ENCODE measurements at regions not wholly inside any gene's neighbourhood (a gene's known extent, or its start where the extent isn't known, plus 50 kb on each side); places are given as distances from the start of the nearest gene placed in this dataset.

DNA sequence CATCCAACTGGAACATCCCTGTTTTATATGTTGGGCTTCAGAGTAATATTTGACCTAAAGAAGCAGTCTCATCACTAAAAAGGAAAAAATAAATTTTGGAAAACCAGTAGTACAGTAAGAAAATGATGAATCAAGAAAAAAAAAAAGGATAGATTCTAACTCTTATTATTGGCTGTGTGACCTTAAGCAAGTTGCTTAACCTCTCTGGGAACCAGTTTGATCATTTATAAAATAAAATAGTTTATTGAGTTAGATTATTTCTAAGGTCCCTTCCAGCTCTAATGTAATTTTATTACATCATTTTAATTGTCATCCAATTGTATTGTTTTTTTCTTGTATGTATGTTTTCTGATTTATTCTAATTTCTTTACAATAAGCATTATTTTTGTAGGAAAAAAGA, 127.0 kb downstream of the PRELID2 start:
- no peak for ATAC-seq
- no peak for DNase-seq (ENCODE audit: low spot score)
- intact Hi-C loops (cut with DNase I) = no loop called here

DNA sequence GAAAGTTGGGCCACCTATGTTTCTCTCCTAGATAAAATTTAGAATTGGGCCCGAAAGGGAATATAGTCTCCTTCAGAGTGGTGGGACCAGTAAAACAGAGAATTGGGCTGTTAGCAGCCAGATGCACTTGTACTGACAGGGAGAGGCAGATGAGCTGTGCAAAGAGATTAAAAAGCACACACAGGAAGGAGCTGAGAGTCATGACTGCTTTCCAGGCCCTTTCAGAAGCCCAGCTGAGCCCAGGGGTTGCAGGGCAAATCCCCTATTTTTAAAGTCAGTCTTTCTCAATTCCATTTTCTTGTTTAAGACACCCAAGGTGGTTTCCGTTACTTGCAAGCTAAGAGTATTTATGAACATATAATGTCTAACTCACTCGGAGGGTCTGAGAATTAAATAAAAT, 130.4 kb downstream of the PRELID2 start:
- intact Hi-C loops (cut with DNase I) = no loop called here
- DNase-seq (ENCODE audit: low spot score) (no peak), ATAC-seq (no peak)

DNA sequence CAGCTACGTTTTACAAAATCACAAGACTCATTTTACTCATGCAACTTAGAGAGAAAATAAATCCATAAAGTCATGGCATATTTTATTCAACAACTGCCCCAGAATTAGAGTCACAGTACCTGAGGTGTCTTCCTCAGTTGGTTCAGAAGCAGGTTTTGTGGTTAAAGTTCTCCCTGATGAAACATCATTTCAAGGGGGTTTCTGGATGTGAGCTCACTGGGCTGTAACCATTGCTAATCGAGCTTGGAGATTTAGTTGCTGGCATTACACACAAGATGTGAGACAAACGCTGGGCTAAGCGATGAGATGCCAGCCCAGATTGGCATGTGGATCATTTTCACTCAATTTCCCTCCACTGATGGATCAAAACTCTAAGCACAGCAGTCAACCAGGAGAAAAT, 131.3 kb downstream of the PRELID2 start:
- ATAC-seq (no peak), DNase-seq (ENCODE audit: low spot score) (no peak)
- intact Hi-C loops (cut with DNase I) = no loop called here

DNA sequence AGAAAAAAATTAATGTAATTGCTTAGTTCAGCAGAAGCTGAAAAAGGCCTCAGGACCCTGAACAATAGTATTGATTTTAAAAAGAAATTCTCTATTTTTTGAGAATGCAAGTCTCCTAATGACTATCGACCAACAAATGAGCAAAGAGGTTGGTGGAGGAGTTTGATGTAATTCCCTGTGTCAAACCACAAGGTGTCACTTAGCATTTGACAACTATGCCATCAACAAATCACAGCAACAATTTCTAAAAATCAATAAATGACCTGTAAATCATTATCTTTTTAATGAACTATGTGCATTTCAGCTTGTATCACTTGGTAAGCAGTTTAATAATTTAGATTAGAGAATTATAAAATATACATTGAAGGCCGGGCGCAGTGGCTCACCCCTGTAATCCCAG, 133.7 kb downstream of the PRELID2 start:
- intact Hi-C loops (cut with DNase I) = no loop called here
- DNase-seq (ENCODE audit: low spot score) = no peak
- ATAC-seq = no peak

DNA sequence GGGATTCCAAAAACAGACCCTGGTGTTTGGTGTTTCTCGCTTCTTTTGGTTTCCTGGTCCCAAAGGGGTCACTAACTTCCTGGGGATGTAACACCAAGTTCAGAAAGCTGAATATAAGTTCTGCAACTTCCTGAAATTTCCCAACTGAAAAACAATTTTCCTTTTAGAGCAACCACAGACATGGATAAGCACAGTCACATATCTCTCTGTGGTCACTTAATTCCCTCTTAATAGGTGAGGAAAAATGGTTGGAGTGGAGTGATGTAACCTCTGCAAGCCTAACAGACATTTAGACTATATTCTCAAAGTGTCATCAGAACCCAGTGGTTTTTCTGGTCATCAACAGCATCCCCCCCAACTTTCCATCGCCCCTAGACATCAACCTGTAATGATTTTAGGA, 135.3 kb downstream of the PRELID2 start:
- intact Hi-C loops (cut with DNase I) = no loop called here
- ATAC-seq (no peak), DNase-seq (ENCODE audit: low spot score) (no peak)

DNA sequence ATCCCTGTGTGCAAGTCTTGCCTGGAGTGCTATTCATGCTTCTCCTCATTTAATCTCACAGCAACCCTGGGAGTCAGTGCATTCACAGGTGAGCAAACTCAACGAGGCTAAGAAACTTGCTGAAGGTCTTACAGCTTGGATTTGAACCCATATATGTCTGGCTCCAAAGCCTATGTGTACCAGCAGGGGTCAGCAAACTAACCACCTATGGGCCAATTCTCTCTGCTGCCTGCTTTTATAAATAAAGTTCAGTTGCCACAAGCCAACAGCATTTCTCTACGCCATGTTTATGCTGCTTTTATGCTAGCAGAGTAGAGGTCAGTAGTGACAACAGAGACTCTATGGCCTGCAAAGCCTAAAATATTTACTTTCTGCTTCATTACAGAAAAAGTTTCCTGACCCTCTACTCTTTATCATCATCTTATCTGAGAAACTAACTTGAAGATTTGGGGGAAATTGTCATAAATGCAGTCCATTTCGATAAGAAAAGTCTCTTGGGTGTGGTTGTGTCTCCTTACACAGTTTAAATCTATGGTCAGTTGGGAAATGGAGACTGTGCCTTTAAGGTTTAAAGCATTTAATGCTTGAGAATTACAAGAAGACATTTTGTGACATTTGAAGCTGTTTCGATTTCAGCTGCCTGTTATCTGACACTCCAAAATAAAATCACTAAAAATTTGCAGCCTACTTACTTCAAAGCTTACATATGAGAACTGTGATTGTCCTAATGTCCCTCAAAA, 137.7 kb downstream of the PRELID2 start:
- no peak for ATAC-seq
- intact Hi-C loops (cut with DNase I) = no loop called here

DNA sequence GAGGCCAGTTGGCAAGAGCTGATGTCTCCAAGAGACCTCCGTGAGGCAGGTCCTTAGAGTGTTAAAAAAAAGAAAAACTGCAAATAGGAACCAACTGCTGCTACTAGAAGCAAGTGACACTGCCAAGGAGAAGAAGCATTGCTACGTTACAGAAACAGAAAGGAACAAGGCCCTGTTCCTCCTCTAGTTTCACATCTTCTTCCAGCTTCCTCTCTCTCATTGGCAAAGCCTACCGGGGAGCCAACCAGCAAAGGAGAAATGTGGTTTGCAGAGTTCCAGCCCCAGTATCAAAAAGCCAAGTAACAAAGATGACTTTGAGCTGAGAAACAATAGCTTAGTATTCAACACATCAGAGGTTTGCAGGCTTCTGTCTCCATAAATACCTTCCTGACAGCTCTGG, 145.9 kb downstream of the PRELID2 start:
- intact Hi-C loops (cut with DNase I) = loop anchor here (10.0 kb wide), 1 partner anchor 146 kb away; the partner anchor contains the start of gene PRELID2
- peak; percentile 58 for ATAC-seq

More for the DNA sequence above, 137.7 kb downstream of the PRELID2 start:
- no peak for DNase-seq (ENCODE audit: low spot score)

DNA sequence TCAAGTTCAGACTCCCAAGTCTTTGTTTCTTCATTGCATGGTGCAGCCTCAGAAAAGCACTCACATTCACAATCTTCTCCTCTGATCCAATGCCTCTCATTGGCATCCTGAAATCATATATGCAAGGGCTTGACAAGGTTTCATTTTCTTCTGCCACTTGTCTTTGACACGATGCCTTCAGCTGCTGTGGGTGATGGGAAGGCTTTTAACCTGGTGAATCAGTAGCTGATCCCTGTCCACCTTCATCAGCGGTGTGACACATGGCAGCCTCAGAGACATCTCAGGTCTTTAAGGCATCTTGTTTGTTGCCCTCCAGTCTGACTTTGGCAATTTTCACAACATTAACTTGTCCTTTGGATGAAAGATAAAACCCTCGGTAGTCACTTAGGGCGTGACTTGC, 147.2 kb downstream of the PRELID2 start:
- ATAC-seq (no peak), DNase-seq (ENCODE audit: low spot score) (no peak)
- intact Hi-C loops (cut with DNase I) = loop anchor here (10.0 kb wide), 1 partner anchor 147 kb away; the partner anchor contains the start of gene PRELID2

More for the DNA sequence above, 145.9 kb downstream of the PRELID2 start:
- DNase-seq (ENCODE audit: low spot score) = no peak

DNA sequence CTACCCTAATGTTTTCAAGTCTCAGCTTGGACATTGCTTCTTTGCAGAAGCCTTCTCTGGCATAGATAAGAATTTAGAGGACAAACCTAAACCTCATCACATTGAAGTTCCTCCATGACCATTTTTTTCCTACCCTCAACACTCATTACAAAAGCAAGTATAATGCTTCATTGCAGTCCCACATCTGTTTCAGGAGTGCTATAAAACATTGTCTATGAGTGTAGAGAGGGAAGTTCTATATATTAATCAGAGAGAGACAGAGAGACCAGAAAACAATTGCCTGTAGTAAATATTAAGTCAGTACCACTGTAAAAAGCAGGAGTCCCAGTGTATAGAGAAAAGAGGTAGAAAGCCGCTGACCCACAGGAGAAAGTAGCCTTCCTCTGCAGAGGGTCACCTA, 149.7 kb downstream of the PRELID2 start:
- intact Hi-C loops (cut with DNase I) = loop anchor here (10.0 kb wide), 1 partner anchor 149 kb away; the partner anchor contains the start of gene PRELID2
- no peak for ATAC-seq
- DNase-seq (ENCODE audit: low spot score) = no peak

DNA sequence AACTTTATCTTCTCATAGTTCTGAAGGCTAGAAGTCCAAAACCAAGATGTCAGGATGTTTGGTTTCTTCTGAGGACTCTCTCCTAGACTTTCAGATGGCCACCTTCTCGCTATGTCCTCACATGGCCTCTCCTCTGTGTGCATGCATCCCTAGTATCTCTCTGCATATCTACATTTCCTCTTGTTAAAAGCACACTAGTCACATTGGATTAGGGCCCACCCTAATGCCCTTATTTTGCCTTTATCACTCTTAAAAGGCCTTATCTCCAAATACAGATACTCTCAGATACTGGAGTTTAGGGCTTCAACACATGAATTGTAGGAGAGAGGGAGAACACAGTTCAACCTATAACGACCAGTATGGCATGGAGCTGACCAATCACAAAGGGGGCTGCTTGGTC, 151.7 kb downstream of the PRELID2 start:
- ATAC-seq = no peak
- no peak for DNase-seq (ENCODE audit: low spot score)
- intact Hi-C loops (cut with DNase I) = loop anchor here (10.0 kb wide), 1 partner anchor 151 kb away; the partner anchor contains the start of gene PRELID2

DNA sequence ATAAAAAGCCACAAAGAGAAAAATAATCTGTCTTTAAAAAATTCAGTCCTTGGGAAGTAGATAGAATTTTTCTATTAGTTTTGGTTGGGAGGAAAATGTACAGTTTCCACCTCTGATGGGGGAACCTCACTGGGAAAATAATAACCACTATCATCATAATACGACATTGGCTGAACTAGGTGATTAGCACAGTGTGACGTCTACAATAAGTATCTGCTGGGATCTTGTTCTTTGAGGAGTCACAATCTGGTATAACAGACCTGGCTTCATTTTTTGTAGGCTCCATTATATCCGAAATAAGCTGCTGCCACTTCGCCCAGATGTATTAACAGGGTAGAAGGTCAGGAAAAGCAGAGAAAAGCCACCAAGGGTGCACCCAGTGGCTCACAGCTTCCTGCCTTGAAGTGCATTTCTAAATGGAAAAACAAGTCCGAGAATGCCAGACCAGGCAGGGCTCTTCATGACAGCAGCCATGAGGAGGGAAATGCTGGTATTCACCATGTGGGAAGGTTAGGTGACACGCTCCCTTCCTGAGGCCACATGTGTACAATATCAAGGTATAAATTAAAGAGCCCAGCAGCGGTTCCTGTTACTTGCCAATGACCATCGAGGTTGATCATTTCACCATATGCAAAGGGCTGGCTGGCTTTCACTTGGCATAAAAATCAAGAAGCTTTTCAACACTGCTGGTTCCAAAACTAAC, 152.8 kb downstream of the PRELID2 start:
- DNase-seq (ENCODE audit: low spot score) (no peak), ATAC-seq (peak; percentile 37)
- intact Hi-C loops (cut with DNase I) = loop anchor here (10.0 kb wide), 1 partner anchor 152 kb away; the partner anchor contains the start of gene PRELID2

DNA sequence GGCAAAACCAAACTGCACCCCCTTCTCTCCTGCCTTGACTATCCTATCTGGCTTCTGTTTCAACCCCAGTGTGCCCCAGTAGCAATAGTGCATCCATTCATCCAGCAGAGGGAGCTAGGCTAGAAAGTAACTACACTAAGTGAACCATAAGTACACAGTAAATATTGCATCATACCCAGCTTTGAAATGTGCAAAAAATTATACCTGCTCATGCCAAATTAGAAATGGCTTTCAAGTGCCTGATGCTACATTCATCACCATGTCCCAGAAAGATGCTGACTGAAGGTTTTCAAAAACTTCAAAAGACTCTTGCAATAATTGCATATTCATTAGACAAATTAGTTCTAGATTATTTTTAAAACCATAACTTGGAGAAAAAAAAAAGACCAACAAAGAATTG, 153.5 kb downstream of the PRELID2 start:
- intact Hi-C loops (cut with DNase I) = loop anchor here (10.0 kb wide), 1 partner anchor 153 kb away; the partner anchor contains the start of gene PRELID2
- ATAC-seq = peak; percentile 84

DNA sequence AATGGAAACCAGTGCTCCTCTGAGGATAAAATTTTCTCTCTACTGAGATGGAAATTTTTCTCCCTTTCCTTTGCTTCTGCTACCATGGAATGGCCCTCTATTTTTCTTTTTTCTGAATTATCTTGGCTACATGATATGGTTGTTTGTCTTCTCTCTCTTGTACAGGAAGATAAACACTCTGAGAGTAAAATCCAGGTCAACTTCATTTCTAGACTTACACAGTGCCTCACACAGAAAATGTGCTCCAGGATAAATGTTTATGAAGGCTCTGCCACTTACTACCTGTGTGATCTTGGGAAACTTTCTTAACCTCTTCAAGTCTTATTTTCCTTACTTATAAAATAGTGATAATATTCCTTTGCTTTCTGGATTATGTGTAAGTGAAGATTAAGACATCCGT, 153.9 kb downstream of the PRELID2 start:
- no peak for DNase-seq (ENCODE audit: low spot score)
- intact Hi-C loops (cut with DNase I) = loop anchor here (10.0 kb wide), 1 partner anchor 154 kb away; the partner anchor contains the start of gene PRELID2
- no peak for ATAC-seq

More for the DNA sequence above, 153.5 kb downstream of the PRELID2 start:
- no peak for DNase-seq (ENCODE audit: low spot score)

DNA sequence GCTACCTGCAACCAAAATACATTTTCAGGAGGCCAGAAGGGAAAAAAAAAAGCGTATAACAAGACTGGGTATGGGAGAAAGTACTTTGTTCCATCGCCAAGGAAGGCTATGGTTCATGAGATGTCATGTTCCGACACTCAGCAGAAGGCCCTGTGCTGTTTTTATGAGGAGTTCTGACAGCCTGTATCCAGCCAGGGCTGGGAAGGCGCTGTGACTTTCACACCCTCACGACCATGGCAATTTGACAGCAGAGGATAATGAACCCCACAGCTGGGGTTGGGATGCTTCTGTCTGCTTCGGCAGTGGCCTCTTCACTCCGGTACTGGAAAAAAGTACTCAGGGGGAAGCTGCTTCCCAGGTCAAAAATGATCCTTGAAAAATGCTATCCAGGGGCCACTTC, 154.4 kb downstream of the PRELID2 start:
- DNase-seq (ENCODE audit: low spot score) (no peak), ATAC-seq (peak; percentile 83)
- intact Hi-C loops (cut with DNase I) = loop anchor here (10.0 kb wide), 1 partner anchor 154 kb away; the partner anchor contains the start of gene PRELID2

DNA sequence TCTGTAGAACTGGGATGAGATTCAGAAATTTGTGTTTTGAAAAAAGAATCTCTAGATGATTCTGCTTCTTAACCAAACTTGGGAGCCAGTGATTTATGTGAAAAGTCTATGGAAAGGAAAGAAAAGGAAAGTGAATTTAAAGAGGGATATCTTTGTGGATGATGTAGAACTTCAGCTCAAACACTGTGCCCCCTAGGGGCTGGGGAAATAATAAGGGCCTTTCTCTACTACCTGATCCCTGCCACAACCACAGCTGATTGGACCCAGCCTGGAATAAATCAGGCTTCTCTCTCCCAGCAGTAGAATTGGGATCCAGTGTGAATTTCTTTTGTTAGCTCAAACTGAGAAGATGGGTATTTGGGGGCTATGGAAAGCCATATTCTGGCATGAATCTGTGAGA, 155.0 kb downstream of the PRELID2 start:
- intact Hi-C loops (cut with DNase I) = loop anchor here (10.0 kb wide), 1 partner anchor 155 kb away; the partner anchor contains the start of gene PRELID2
- DNase-seq (ENCODE audit: low spot score) = no peak
- no peak for ATAC-seq

DNA sequence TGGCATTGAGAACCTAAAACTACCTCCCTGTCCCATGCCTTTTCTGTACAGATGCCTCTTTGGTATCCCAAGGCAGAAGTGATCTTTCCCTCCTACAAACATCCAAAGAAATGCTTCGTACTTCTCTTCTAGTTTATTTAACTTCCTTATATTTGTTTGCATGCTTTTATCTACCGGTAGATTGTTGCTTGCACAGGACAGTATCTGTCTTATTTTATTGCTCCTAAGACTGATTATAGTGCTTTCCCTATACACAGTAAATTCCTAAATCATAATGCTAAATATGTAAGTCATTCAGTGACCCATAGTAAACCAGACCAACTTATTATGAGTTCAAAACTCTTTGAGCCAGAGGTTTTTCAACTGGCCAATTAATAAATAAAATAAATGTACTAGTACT, 156.9 kb downstream of the PRELID2 start:
- intact Hi-C loops (cut with DNase I) = no loop called here
- ATAC-seq (no peak), DNase-seq (ENCODE audit: low spot score) (no peak)

DNA sequence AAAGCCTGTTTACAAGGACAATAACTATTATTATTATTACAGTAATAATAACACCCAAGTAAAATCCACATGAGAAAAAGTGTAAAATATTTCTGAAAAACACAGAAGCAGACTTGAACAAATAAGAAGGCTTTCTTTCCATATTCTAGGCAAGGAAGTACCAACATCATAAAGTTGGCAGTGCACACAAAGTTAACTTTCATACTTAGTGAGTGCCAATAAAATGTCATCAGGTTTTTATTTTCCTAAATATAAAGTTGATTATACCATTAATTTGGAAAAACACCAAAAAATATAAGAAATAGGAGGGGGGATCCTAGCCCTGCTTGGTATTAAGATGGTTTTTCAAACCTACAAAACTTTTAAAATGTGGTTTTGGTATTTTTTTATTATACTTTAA, 161.4 kb downstream of the PRELID2 start:
- no peak for DNase-seq (ENCODE audit: low spot score)
- intact Hi-C loops (cut with DNase I) = no loop called here
- ATAC-seq = no peak

DNA sequence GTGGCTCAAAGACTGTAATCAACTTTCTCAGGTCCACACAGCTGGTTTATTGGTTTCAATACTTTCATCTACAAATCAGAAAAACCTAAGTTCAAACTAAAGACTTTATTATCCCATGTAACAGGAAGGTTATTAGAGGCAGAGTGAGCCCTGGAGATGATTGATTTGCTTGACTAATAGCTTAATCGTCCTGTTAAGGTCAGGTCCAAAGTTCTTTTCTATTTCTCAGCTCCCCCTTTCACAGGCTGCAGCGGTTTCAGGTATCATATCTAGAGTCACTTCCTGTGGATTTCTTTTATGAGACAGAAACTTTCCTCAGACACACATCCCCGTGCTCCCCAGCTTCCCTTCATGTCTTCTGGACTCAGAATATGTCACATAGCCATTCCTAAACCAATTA, 166.4 kb downstream of the PRELID2 start:
- DNase-seq (ENCODE audit: low spot score) = no peak
- ATAC-seq = no peak
- intact Hi-C loops (cut with DNase I) = no loop called here

DNA sequence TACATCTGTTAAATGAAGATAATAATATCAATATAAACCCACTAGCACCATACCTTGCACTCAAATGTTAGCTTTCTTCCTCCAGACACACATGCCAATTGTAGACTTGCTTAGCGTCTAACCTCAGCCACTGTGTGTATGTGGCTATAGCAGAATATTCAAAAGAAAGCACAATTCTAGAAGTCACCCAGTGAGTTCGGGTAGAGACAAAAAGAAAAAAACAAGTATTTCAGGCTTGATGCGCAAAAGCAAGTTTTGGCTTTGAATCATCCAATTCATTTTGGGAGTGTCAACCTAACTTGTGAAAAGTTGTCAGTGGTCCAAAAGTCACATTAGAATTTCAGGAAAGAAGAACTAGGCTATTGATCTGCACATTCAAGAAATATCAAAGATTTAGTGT, 167.4 kb downstream of the PRELID2 start:
- ATAC-seq (no peak), DNase-seq (ENCODE audit: low spot score) (no peak)
- intact Hi-C loops (cut with DNase I) = no loop called here

DNA sequence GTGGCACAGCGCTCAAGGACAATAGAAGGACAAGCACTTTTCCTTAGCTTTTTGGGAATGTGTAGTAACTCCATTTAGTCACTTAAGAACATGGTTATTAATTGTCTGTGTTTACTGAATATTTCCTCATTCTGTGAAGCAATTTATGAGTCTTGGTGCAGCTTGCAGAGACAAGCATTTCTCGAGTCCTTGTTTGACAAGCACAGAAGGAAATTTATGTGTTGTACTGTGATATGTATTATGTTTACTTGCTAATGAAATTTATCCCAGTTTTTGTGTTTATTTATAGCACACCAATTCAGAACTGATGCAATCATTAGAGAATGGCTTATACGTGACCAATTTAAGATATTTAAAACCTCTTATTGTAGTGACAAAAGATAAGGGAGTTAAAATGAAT, 168.6 kb downstream of the PRELID2 start:
- ATAC-seq (no peak), DNase-seq (ENCODE audit: low spot score) (no peak)
- intact Hi-C loops (cut with DNase I) = no loop called here

Measured in sciatic nerve (tissue), 2 donors.